Lower lobe of right lung (tissue), 2 donors: ENCODE measurements at regions not wholly inside any gene's neighbourhood (a gene's known extent, or its start where the extent isn't known, plus 50 kb on each side); places are given as distances from the start of the nearest gene placed in this dataset.

Experiments
- ATAC-seq, 2 donors: fragments of 200-7000 bp; cut with Tn5 transposase; one replicate each; pipeline ENCODE4 v1.9.1; 2020 to 2022; ENCODE audit warnings: mild to moderate bottlenecking in 2 of 2, moderate library complexity in 2 of 2
- DNase-seq: peaks from one replicate; pipeline ENCODE4 v3.0.0-alpha.2; 2020
- H3K27ac ChIP-seq: fragments of 200-600 bp; one replicate; pipeline ENCODE4 v1.8.0; 2022
- H3K27me3 ChIP-seq: fragments of 200-600 bp; one replicate; pipeline ENCODE4 v1.8.0; 2022; ENCODE audit warnings: low read depth
- H3K36me3 ChIP-seq: fragments of 200-600 bp; one replicate; pipeline ENCODE4 v1.8.0; 2022; ENCODE audit warnings: mild to moderate bottlenecking
- H3K4me1 ChIP-seq: fragments of 200-600 bp; one replicate; pipeline ENCODE4 v1.8.0; 2022
- H3K4me3 ChIP-seq: fragments of 200-600 bp; one replicate; pipeline ENCODE4 v1.8.0; 2022; ENCODE audit warnings: mild to moderate bottlenecking
- H3K9me3 ChIP-seq: fragments of 200-600 bp; one replicate; pipeline ENCODE4 v1.8.0; 2022
- intact Hi-C: fragments of 100-400 bp; cut with DNase I; formaldehyde crosslinking; loops from one replicate; pipeline ENCODE4 v1.11.0; 2022
- TF ChIP-seq, protein P1 (sequence below): fragments of 200-600 bp; IDR thresholded peaks from one replicate; pipeline ENCODE4 v1.8.0; 2022; ENCODE audit warnings: antibody characterized with exemption, mild to moderate bottlenecking
- donor health status: DM: no; HTN: yes; CAD: no; lungs with severe emphysema.

DNA sequence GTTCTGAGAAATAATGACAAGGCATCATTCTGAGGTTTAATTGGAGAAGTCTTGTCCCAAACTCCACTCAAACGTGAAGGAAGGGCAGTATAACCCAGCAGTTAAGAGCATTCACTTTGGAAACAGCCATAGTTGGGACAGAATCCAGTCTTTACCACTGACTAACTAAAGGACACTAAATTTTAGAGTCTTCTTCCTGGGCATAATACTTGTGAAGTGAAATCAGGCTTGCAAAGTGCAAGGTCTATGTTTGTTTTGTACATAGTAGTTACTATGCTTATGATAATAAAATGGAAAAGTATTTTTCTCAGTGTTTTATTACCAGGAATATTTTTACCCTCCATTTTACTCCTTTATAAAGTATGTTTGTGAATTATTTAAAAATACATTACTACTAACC lies 748.2 kb upstream of the ID2 start:
- no peaks in the 10 kb centered on the region for H3K27me3 ChIP-seq
- intact Hi-C loops, result no loop called here
- no peak overlapping the region for H3K27ac ChIP-seq
- no peaks in the 10 kb centered on the region for H3K36me3 ChIP-seq
- no peaks in the 10 kb centered on the region for H3K4me1 ChIP-seq
- H3K9me3 ChIP-seq, result no peaks in the 10 kb centered on the region
- DNase-seq (no peak), ATAC-seq (no peak)
- TF ChIP-seq, protein P1, sequence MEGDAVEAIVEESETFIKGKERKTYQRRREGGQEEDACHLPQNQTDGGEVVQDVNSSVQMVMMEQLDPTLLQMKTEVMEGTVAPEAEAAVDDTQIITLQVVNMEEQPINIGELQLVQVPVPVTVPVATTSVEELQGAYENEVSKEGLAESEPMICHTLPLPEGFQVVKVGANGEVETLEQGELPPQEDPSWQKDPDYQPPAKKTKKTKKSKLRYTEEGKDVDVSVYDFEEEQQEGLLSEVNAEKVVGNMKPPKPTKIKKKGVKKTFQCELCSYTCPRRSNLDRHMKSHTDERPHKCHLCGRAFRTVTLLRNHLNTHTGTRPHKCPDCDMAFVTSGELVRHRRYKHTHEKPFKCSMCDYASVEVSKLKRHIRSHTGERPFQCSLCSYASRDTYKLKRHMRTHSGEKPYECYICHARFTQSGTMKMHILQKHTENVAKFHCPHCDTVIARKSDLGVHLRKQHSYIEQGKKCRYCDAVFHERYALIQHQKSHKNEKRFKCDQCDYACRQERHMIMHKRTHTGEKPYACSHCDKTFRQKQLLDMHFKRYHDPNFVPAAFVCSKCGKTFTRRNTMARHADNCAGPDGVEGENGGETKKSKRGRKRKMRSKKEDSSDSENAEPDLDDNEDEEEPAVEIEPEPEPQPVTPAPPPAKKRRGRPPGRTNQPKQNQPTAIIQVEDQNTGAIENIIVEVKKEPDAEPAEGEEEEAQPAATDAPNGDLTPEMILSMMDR, result no peak
- no peak overlapping the region for H3K4me3 ChIP-seq

DNA sequence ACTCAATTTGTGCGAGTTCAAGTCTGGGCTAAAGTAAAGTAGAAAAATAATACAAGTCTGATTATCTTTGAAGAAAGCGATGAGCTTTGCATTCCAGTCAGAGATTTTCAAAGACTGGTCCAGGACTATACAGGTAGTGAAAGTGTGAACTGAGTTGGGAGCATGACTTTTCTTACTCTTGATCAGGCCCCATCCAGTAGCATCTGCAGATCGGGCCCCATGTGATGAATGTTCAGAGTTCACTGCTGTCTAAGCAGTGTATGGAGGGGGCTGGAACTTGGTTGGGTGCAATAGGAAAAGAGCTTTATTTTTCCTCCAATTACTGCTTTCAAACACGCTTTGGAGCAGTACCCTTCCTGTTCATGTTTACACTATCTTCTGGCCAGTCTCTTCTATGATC lies 747.4 kb upstream of the ID2 start:
- ATAC-seq (no peak), DNase-seq (no peak)
- intact Hi-C loops, result no loop called here
- Histone ChIP-seq H3K4me1 (no peaks in the 10 kb centered on the region), H3K36me3 (no peaks in the 10 kb centered on the region), H3K4me3 (no peak overlapping the region), H3K9me3 (no peaks in the 10 kb centered on the region), H3K27ac (no peak overlapping the region), H3K27me3 (no peaks in the 10 kb centered on the region)
- TF ChIP-seq, protein P1, result no peak

DNA sequence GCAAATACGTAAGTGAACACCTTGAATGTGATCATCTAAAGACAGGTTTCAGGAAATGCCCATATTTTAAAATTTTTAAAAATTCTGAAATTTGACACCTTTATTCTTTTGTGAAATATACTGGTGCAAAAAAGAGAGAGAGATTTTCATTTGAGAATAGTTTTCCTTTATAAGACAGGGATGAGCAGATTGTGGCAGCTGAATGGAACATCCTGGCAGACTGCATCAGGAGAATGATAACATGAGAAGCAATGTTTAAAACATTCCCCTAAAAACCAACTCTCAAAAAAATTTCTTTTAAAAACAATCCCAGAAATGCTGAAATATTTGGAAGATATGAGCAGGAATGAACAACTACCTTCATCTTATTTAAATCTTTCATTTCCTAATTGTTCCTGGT lies 744.8 kb upstream of the ID2 start:
- no peak overlapping the region for H3K27ac ChIP-seq
- TF ChIP-seq, protein P1, result no peak
- H3K4me1 ChIP-seq, result no peaks in the 10 kb centered on the region
- no peak for DNase-seq
- no peaks in the 10 kb centered on the region for H3K9me3 ChIP-seq
- H3K27me3 ChIP-seq, result no peaks in the 10 kb centered on the region
- H3K36me3 ChIP-seq, result no peaks in the 10 kb centered on the region
- intact Hi-C loops, result no loop called here
- no peak for ATAC-seq
- no peak overlapping the region for H3K4me3 ChIP-seq

DNA sequence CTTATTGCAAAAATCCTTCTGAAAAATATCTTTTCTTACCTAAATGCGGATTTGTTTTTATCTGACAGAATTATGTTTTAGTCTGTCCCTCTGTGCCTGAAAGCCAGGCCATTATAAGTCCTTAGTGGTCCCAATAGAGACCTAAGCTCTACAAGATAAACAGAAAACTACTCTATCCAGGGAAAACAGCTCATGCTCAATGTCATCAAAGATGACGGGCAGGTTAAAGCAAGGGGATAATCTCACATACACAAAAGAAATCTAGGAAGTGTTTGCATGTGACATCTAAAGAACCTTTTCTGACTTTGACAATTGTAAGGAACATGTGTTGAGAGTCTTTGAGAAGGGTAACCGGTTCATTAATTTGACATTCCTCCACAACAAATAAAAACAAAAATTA lies 741.1 kb upstream of the ID2 start:
- TF ChIP-seq, protein P1, result no peak
- intact Hi-C loops, result no loop called here
- no peak for ATAC-seq

DNA sequence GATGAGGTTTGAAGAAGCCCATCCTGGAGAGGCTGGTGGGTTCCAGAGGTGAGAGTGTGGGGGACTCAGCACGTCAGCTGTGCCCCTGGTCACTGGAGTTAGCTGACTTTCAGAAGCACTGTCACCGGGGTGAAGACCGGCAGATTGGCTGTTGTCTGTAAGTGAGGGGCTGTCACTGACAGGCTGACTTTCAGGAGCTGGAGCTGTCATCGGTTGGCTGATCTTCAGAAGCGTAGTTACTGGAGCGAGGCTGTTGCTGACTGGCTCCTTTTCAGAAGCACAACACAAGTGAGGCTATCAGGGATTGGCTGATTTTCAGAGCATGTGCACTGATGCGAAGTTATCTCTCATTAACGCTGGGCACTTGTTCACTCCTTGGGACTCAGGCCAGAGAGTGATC lies 738.4 kb upstream of the ID2 start:
- intact Hi-C loops, result no loop called here
- TF ChIP-seq, protein P1, result no peak
- DNase-seq (no peak), ATAC-seq (no peak)
- Histone ChIP-seq H3K27me3 (no peaks in the 10 kb centered on the region), H3K4me3 (no peak overlapping the region), H3K9me3 (no peaks in the 10 kb centered on the region), H3K27ac (no peak overlapping the region), H3K4me1 (no peaks in the 10 kb centered on the region), H3K36me3 (no peaks in the 10 kb centered on the region)

More for the DNA sequence above, 741.1 kb upstream of the ID2 start:
- H3K36me3 ChIP-seq, result no peaks in the 10 kb centered on the region
- H3K27ac ChIP-seq, result no peak overlapping the region
- no peak for DNase-seq
- H3K27me3 ChIP-seq, result no peaks in the 10 kb centered on the region
- no peaks in the 10 kb centered on the region for H3K4me1 ChIP-seq
- H3K9me3 ChIP-seq, result no peaks in the 10 kb centered on the region
- H3K4me3 ChIP-seq, result no peak overlapping the region

DNA sequence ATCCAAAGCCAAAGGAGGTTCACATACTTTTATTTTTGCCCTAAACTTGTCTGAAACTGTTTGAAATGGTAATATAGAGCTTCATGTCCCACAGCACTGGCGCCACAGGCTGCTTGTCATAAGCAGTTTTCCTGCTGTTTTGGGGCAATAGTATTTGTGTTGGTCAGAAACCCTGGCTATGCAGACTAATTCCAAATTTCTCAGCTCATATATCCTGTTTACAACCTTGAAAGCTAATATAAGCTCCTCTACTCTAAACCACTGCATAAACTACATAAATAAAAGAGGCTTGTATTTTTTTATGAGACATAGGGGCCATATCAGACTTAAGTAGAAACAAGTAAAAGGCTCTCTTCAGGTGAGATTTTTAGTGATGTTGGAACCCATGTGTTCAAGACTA lies 736.8 kb upstream of the ID2 start:
- no peak for ATAC-seq
- TF ChIP-seq, protein P1, result no peak
- intact Hi-C loops, result no loop called here

More for the DNA sequence above, 736.8 kb upstream of the ID2 start:
- Histone ChIP-seq H3K36me3 (no peaks in the 10 kb centered on the region), H3K27me3 (no peaks in the 10 kb centered on the region), H3K9me3 (no peaks in the 10 kb centered on the region), H3K4me1 (no peaks in the 10 kb centered on the region), H3K27ac (no peak overlapping the region), H3K4me3 (no peak overlapping the region)
- DNase-seq, result no peak
